DND-41 (cell line): ENCODE measurements at regions not wholly inside any gene's neighbourhood (a gene's known extent, or its start where the extent isn't known, plus 50 kb on each side); places are given as distances from the start of the nearest gene placed in this dataset.

ENCODE experiments used
- ATAC-seq: fragments of 200-7000 bp; cut with Tn5 transposase; 3 replicates; pipeline ENCODE4 v1.9.1; 2021; ENCODE audit warnings: low read depth; ENCODE audit not compliant: insufficient read depth
- DNase-seq: peaks from one replicate; pipeline ENCODE4 v3.0.0-alpha.2; 2020
- H2AFZ ChIP-seq: 2 replicates; pipeline ENCODE4 v1.6.0; 2012; ENCODE audit warnings: low read depth, low read length
- H3K27ac ChIP-seq: 2 replicates; pipeline ENCODE4 v1.5.1; 2012; ENCODE audit warnings: low read length, inconsistent platforms
- H3K27me3 ChIP-seq: fragments of 200-600 bp; sonication (generic); 2 replicates; pipeline ENCODE4 v1.6.0; 2012; ENCODE audit warnings: low read length, mild to moderate bottlenecking, inconsistent platforms; ENCODE audit not compliant: insufficient read depth, poor library complexity
- H3K36me3 ChIP-seq: 2 replicates; pipeline ENCODE4 v1.5.1; 2012; ENCODE audit warnings: low read length, inconsistent platforms; ENCODE audit not compliant: insufficient read depth
- H3K4me1 ChIP-seq: 2 replicates; pipeline ENCODE4 v1.5.1; 2012; ENCODE audit warnings: mild to moderate bottlenecking, low read length; ENCODE audit not compliant: insufficient read depth
- H3K4me2 ChIP-seq: 2 replicates; pipeline ENCODE4 v1.6.0; 2012; ENCODE audit warnings: mild to moderate bottlenecking, moderate library complexity, low read length, inconsistent platforms; ENCODE audit not compliant: insufficient read depth
- H3K4me3 ChIP-seq, 2 experiments: fragments of 200-600 bp in 1 of 2; shearing (Covaris generic) in 1 of 2; 2 replicates each; pipeline ENCODE4 v1.5.1; 2012 to 2016; ENCODE audit warnings: inconsistent platforms in 2 of 2, low read length in 2 of 2, mild to moderate bottlenecking in 2 of 2, low read depth in 1 of 2, moderate library complexity in 1 of 2
- H3K79me2 ChIP-seq: 2 replicates; pipeline ENCODE4 v1.6.0; 2012; ENCODE audit warnings: low read length, inconsistent platforms; ENCODE audit not compliant: insufficient read depth
- H3K9ac ChIP-seq: 2 replicates; pipeline ENCODE4 v1.6.0; 2012; ENCODE audit warnings: low read depth, mild to moderate bottlenecking, inconsistent platforms, low read length, moderate library complexity
- H3K9me3 ChIP-seq: 2 replicates; pipeline ENCODE4 v1.5.1; 2012; ENCODE audit warnings: low read length, moderate library complexity, mild to moderate bottlenecking, inconsistent platforms; ENCODE audit not compliant: insufficient read depth, severe bottlenecking
- H4K20me1 ChIP-seq: 2 replicates; pipeline ENCODE4 v1.6.0; 2012; ENCODE audit warnings: low read length; ENCODE audit not compliant: insufficient read depth
- CTCF ChIP-seq: IDR thresholded peaks from 2 replicates; pipeline ENCODE4 v1.5.1; 2012; ENCODE audit warnings: borderline replicate concordance, low read length, moderate library complexity, mild to moderate bottlenecking; ENCODE audit not compliant: poor library complexity, severe bottlenecking; ENCODE audit errors: extremely low read depth
- EZH2 ChIP-seq: IDR thresholded peaks from 3 replicates; pipeline ENCODE4 v1.6.1; 2012; ENCODE audit warnings: borderline replicate concordance, low read depth, mild to moderate bottlenecking, moderate library complexity, low read length, inconsistent platforms; ENCODE audit not compliant: severe bottlenecking

- Histone ChIP-seq H3K9me3 (no peaks in the 10 kb centered on the region), H2AFZ (no peak overlapping the region), H3K79me2 (no peaks in the 10 kb centered on the region), H3K4me3 (no peak overlapping the region), H3K4me1 (no peaks in the 10 kb centered on the region), H3K27me3 (peaks cover 1% of the 10 kb centered on the region), H3K9ac (no peak overlapping the region), H3K36me3 (no peaks in the 10 kb centered on the region), H3K4me2 (no peak overlapping the region), H4K20me1 (no peaks in the 10 kb centered on the region), H3K27ac (no peak overlapping the region)
- ATAC-seq = no peak
- no peak for DNase-seq
- no peak for TF ChIP-seq CTCF
- no peak for TF ChIP-seq EZH2
These were observed 188.5 kb upstream of the PROK2 start for GRCh38 chr3:71973274-71974030.

- Histone ChIP-seq H3K27ac (no peak overlapping the region), H3K9me3 (no peaks in the 10 kb centered on the region), H3K36me3 (no peaks in the 10 kb centered on the region), H3K27me3 (peaks cover 4% of the 10 kb centered on the region), H4K20me1 (no peaks in the 10 kb centered on the region), H2AFZ (no peak overlapping the region), H3K4me1 (no peaks in the 10 kb centered on the region), H3K9ac (no peak overlapping the region), H3K79me2 (no peaks in the 10 kb centered on the region), H3K4me3 (no peak overlapping the region), H3K4me2 (no peak overlapping the region)
- ATAC-seq = no peak
- DNase-seq = no peak
- no peak for TF ChIP-seq EZH2
- no peak for TF ChIP-seq CTCF
These were observed 187.1 kb upstream of the PROK2 start for GRCh38 chr3:71972031-71972430.

- H3K36me3 ChIP-seq = no peaks in the 10 kb centered on the region
- DNase-seq (no peak), ATAC-seq (no peak)
- H4K20me1 ChIP-seq = no peaks in the 10 kb centered on the region
- no peak overlapping the region for H3K27ac ChIP-seq
- TF ChIP-seq EZH2 (no peak), CTCF (no peak)
- no peaks in the 10 kb centered on the region for H3K79me2 ChIP-seq
- H3K4me1 ChIP-seq = peaks cover 12% of the 10 kb centered on the region
- H3K27me3 ChIP-seq = peaks cover 4% of the 10 kb centered on the region
- no peak overlapping the region for H3K4me2 ChIP-seq
- H3K9me3 ChIP-seq = no peaks in the 10 kb centered on the region
- no peak overlapping the region for H3K4me3 ChIP-seq
- H3K9ac ChIP-seq = no peak overlapping the region
- no peak overlapping the region for H2AFZ ChIP-seq
These were observed 183.6 kb upstream of the PROK2 start for GRCh38 chr3:71968544-71968943.
